H9 (cell line): ENCODE measurements at regions not wholly inside any gene's neighbourhood (a gene's known extent, or its start where the extent isn't known, plus 50 kb on each side); places are given as distances from the start of the nearest gene placed in this dataset.

Experiments used
- DNase-seq: peaks from one replicate; pipeline ENCODE4 v3.0.0-alpha.2; 2017
- H2AFZ ChIP-seq: one replicate; pipeline ENCODE4 v1.6.1; 2013; ENCODE audit warnings: mild to moderate bottlenecking, low read length, control low read depth, moderate library complexity
- H2AK5ac ChIP-seq: 2 replicates; pipeline ENCODE4 v1.6.1; 2013; ENCODE audit warnings: low read length, control low read depth, mixed read lengths; ENCODE audit not compliant: insufficient read length
- H2BK120ac ChIP-seq: one replicate; pipeline ENCODE4 v1.6.1; 2013; ENCODE audit warnings: low read depth, mild to moderate bottlenecking, low read length, control low read depth, inconsistent platforms; ENCODE audit not compliant: poor library complexity, severe bottlenecking
- H2BK12ac ChIP-seq: 2 replicates; pipeline ENCODE4 v1.6.1; 2013; ENCODE audit warnings: low read length, control low read depth, mixed read lengths, low read depth; ENCODE audit not compliant: insufficient read length
- H2BK15ac ChIP-seq: 2 replicates; pipeline ENCODE4 v1.6.1; 2013; ENCODE audit warnings: low read depth, low read length, control low read depth
- H2BK20ac ChIP-seq: one replicate; pipeline ENCODE4 v1.6.1; 2013; ENCODE audit warnings: low read depth, mild to moderate bottlenecking, low read length, control low read depth, inconsistent platforms; ENCODE audit not compliant: poor library complexity, severe bottlenecking
- H2BK5ac ChIP-seq: 2 replicates; pipeline ENCODE4 v1.6.1; 2013; ENCODE audit warnings: low read length, control low read depth, mixed read lengths; ENCODE audit not compliant: insufficient read length
- H3K14ac ChIP-seq: 2 replicates; pipeline ENCODE4 v1.6.1; 2013; ENCODE audit warnings: low read length, control low read depth; ENCODE audit not compliant: insufficient read depth
- H3K18ac ChIP-seq: 2 replicates; pipeline ENCODE4 v1.6.1; 2013; ENCODE audit warnings: low read depth, mild to moderate bottlenecking, mixed read lengths, low read length, control low read depth; ENCODE audit not compliant: insufficient read length
- H3K23ac ChIP-seq: 2 replicates; pipeline ENCODE4 v1.6.1; 2013; ENCODE audit warnings: low read length, control low read depth, mixed read lengths, low read depth; ENCODE audit not compliant: insufficient read length
- H3K23me2 ChIP-seq: 2 replicates; pipeline ENCODE4 v1.6.1; 2013; ENCODE audit warnings: low read depth, mild to moderate bottlenecking, mixed read lengths, low read length, control low read depth; ENCODE audit not compliant: insufficient read length, poor library complexity, severe bottlenecking
- H3K27ac ChIP-seq: 2 replicates; pipeline ENCODE4 v1.5.1; 2013; ENCODE audit warnings: low read length, control low read depth, mixed read lengths, low read depth; ENCODE audit not compliant: insufficient read length
- H3K27me3 ChIP-seq: 2 replicates; pipeline ENCODE4 v1.6.1; 2013; ENCODE audit warnings: low read length, control low read depth, inconsistent platforms; ENCODE audit not compliant: insufficient read depth
- H3K4ac ChIP-seq: 2 replicates; pipeline ENCODE4 v1.6.1; 2013; ENCODE audit warnings: low read depth, mild to moderate bottlenecking, control low read depth, inconsistent platforms, low read length, moderate library complexity
- H3K4me1 ChIP-seq: 2 replicates; pipeline ENCODE4 v1.6.1; 2013; ENCODE audit warnings: low read length, control low read depth, inconsistent platforms; ENCODE audit not compliant: insufficient read depth
- H3K4me2 ChIP-seq: 2 replicates; pipeline ENCODE4 v1.6.1; 2013; ENCODE audit warnings: low read length, control low read depth, mixed read lengths; ENCODE audit not compliant: insufficient read length, insufficient read depth
- H3K56ac ChIP-seq: 2 replicates; pipeline ENCODE4 v1.6.1; 2013; ENCODE audit warnings: low read depth, mild to moderate bottlenecking, mixed read lengths, low read length, control low read depth; ENCODE audit not compliant: insufficient read length
- H3K79me1 ChIP-seq: 2 replicates; pipeline ENCODE4 v1.6.1; 2013; ENCODE audit warnings: low read depth, mild to moderate bottlenecking, moderate library complexity, low read length, control low read depth, inconsistent platforms; ENCODE audit not compliant: insufficient read depth, poor library complexity, severe bottlenecking
- H3K79me2 ChIP-seq: 2 replicates; pipeline ENCODE4 v1.6.1; 2013; ENCODE audit warnings: low read length, control low read depth, inconsistent platforms; ENCODE audit not compliant: insufficient read depth
- H3K9ac ChIP-seq: 2 replicates; pipeline ENCODE4 v1.6.1; 2013; ENCODE audit warnings: low read length, control low read depth, mixed read lengths; ENCODE audit not compliant: insufficient read length; ENCODE audit errors: extremely low read depth
- H3K9me3 ChIP-seq: one replicate; pipeline ENCODE4 v1.6.1; 2013; ENCODE audit warnings: low read depth, low read length, inconsistent platforms; ENCODE audit not compliant: control insufficient read depth
- H3T11ph ChIP-seq: one replicate; pipeline ENCODE4 v1.6.1; 2013; ENCODE audit warnings: mild to moderate bottlenecking, low read length, control low read depth, inconsistent platforms
- H4K20me1 ChIP-seq: one replicate; pipeline ENCODE4 v1.6.1; 2013; ENCODE audit not compliant: control insufficient read depth, insufficient read length, insufficient read depth
- H4K5ac ChIP-seq: 2 replicates; pipeline ENCODE4 v1.6.1; 2013; ENCODE audit warnings: low read depth, mild to moderate bottlenecking, mixed read lengths, low read length, control low read depth; ENCODE audit not compliant: insufficient read length
- H4K8ac ChIP-seq: replicated peaks from 2 replicates; pipeline ENCODE4 v1.6.1; 2013; ENCODE audit warnings: low read length, control low read depth, mixed read lengths, low read depth; ENCODE audit not compliant: insufficient read length
- H4K91ac ChIP-seq: 2 replicates; pipeline ENCODE4 v1.6.1; 2013; ENCODE audit warnings: low read depth, mild to moderate bottlenecking, moderate library complexity, mixed read lengths, low read length, control low read depth; ENCODE audit not compliant: insufficient read length
- H3K27ac Mint-ChIP-seq, 3 experiments: 2 replicates in 2 of 3; 3 replicates in 1 of 3; pipeline ENCODE4 v1.8.0; 2020 to 2021; ENCODE audit warnings: mixed read lengths in 3 of 3, mild to moderate bottlenecking in 1 of 3, moderate library complexity in 1 of 3
- H3K27me3 Mint-ChIP-seq: 2 replicates; pipeline ENCODE4 v1.8.0; 2021; ENCODE audit warnings: low read depth, mild to moderate bottlenecking, moderate library complexity, mixed read lengths
- H3K36me3 Mint-ChIP-seq, 3 experiments: 2 replicates in 2 of 3; 3 replicates in 1 of 3; pipeline ENCODE4 v1.8.0; 2020 to 2021; ENCODE audit warnings: low read depth in 3 of 3, mixed read lengths in 3 of 3; ENCODE audit not compliant: insufficient read depth in 1 of 3
- H3K4me1 Mint-ChIP-seq, 2 experiments: 2 replicates each; pipeline ENCODE4 v1.8.0; 2020; ENCODE audit warnings: mixed read lengths in 2 of 2
- H3K4me3 Mint-ChIP-seq, 2 experiments: 2 replicates in 1 of 2; 3 replicates in 1 of 2; pipeline ENCODE4 v1.8.0; 2020 to 2021; ENCODE audit warnings: mild to moderate bottlenecking in 2 of 2, mixed read lengths in 2 of 2, moderate library complexity in 1 of 2
- H3K9me3 Mint-ChIP-seq, 2 experiments: 2 replicates in 1 of 2; 3 replicates in 1 of 2; pipeline ENCODE4 v1.8.0; 2020; ENCODE audit warnings: mild to moderate bottlenecking in 2 of 2, mixed read lengths in 2 of 2, moderate library complexity in 1 of 2
- CTCF ChIP-seq: fragments of 200-600 bp; sonication (generic); conservative IDR thresholded peaks from 3 replicates; pipeline ENCODE4 v1.8.0; 2021; ENCODE audit warnings: antibody characterized with exemption, mild to moderate bottlenecking
- WGBS: extraction: QIAGEN DNeasy Blood & Tissue Kit; methylation state at CpG from one replicate; pipeline ENCODE4 v1.1.7; 2013; ENCODE audit warnings: missing lambda C conversion rate, low lambda C conversion rate, mixed read lengths; ENCODE audit not compliant: insufficient read length; ENCODE audit errors: extremely low coverage; 5-methylcytosine and 5-hydroxymethylcytosine counted together

- WGBS, result no CpG with 5 or more reads among the region's 2 CpGs
- Mint-ChIP-seq H3K9me3 (no peaks in the 10 kb centered on the region), H3K27ac (no peak overlapping the region), H3K27me3 (no peaks in the 10 kb centered on the region; the same call in 1 of the 2 replicates), H3K4me3 (no peak overlapping the region), H3K36me3 (no peaks in the 10 kb centered on the region), H3K4me1 (no peaks in the 10 kb centered on the region)
- H3K27me3 ChIP-seq, result no peaks in the 10 kb centered on the region; the same call in 1 of the 2 replicates
- H4K20me1 ChIP-seq, result no peaks in the 10 kb centered on the region
- H2AFZ ChIP-seq, result no peak overlapping the region
- no peak overlapping the region for H4K8ac ChIP-seq
- H3K79me1 ChIP-seq, result no peaks in the 10 kb centered on the region
- H3K79me2 ChIP-seq, result no peaks in the 10 kb centered on the region
- H2BK20ac ChIP-seq, result no peak overlapping the region
- no peak overlapping the region for H3K18ac ChIP-seq
- H3K14ac ChIP-seq, result no peak overlapping the region
- H3K23me2 ChIP-seq, result no peaks in the 10 kb centered on the region
- H3T11ph ChIP-seq, result no peak overlapping the region
- no peak overlapping the region for H2BK5ac ChIP-seq
- H2BK12ac ChIP-seq, result no peak overlapping the region
- no peak for TF ChIP-seq CTCF
- H2BK15ac ChIP-seq, result no peak overlapping the region
- no peak overlapping the region for H3K27ac ChIP-seq
- H3K9ac ChIP-seq, result no peak overlapping the region
- no peak overlapping the region for H4K91ac ChIP-seq
- no peaks in the 10 kb centered on the region for H3K4me1 ChIP-seq
- H3K23ac ChIP-seq, result no peak overlapping the region
- H2BK120ac ChIP-seq, result no peak overlapping the region
- no peak overlapping the region for H3K4ac ChIP-seq
- H3K56ac ChIP-seq, result no peak overlapping the region
- no peak overlapping the region for H4K5ac ChIP-seq
- no peak overlapping the region for H2AK5ac ChIP-seq
- H3K4me2 ChIP-seq, result no peak overlapping the region
- DNase-seq, result no peak
- H3K9me3 ChIP-seq, result no peaks in the 10 kb centered on the region
Measured at GRCh38 chr5:33023649-33024048, 312.5 kb downstream of the NPR3 start.
